HEK293 (cell line): ENCODE measurements at regions not wholly inside any gene's neighbourhood (a gene's known extent, or its start where the extent isn't known, plus 50 kb on each side); places are given as distances from the start of the nearest gene placed in this dataset.

Source experiments
- CTCF ChIA-PET: fragments of 350-600 bp; formaldehyde crosslinking; extraction: SDS; loops from one replicate; lab custom pipeline; 2021; ENCODE audit warnings: antibody characterized with exemption; lab: Yijun Ruan, JAX
- POLR2A ChIA-PET: fragments of 300-600 bp; formaldehyde crosslinking; extraction: SDS; loops from one replicate; lab custom pipeline; 2020; ENCODE audit warnings: antibody characterized with exemption, inconsistent platforms; lab: Yijun Ruan, JAX
- H3K27ac ChIP-seq: fragments of 200-500 bp; sonication (Bioruptor generic); 2 replicates; pipeline ENCODE4 v1.5.1; 2014; ENCODE audit warnings: low read depth, low read length, control low read depth, inconsistent platforms; ENCODE audit errors: extremely low read depth
- H3K36me3 ChIP-seq, 2 experiments: fragments of 200-500 bp in 1 of 2; sonication (Bioruptor generic) in 1 of 2; 1 replicate in 1 of 2; 2 replicates in 1 of 2; pipeline ENCODE4 v1.5.1; 2014 to 2017; ENCODE audit warnings: inconsistent platforms in 2 of 2, low read length in 2 of 2; ENCODE audit not compliant: control insufficient read depth in 2 of 2, insufficient read depth in 1 of 2
- H3K4me1 ChIP-seq: fragments of 200-500 bp; sonication (Bioruptor generic); 2 replicates; pipeline ENCODE4 v1.5.1; 2014; ENCODE audit warnings: mild to moderate bottlenecking, low read length, inconsistent platforms; ENCODE audit not compliant: control insufficient read depth, insufficient read depth
- H3K4me3 ChIP-seq: 2 replicates; pipeline ENCODE4 v1.5.1; 2011; ENCODE audit warnings: low read depth, mild to moderate bottlenecking, control low read depth, low read length, moderate library complexity
- H3K9me3 ChIP-seq: fragments of 200-500 bp; sonication (Bioruptor generic); 2 replicates; pipeline ENCODE4 v1.5.1; 2014; ENCODE audit warnings: low read depth, low read length, inconsistent platforms; ENCODE audit not compliant: control insufficient read depth, insufficient read depth
- EGR2 ChIP-seq: fragments of 450-650 bp; formaldehyde crosslinking; IDR thresholded peaks from 2 replicates; pipeline ENCODE4 v1.5.1; 2016; ENCODE audit warnings: low read depth, missing biosample characterization, missing genetic modification characterization
- KLF7 ChIP-seq: fragments of 450-650 bp; formaldehyde crosslinking; IDR thresholded peaks from 2 replicates; pipeline ENCODE4 v1.5.1; 2016; ENCODE audit warnings: missing biosample characterization, missing genetic modification characterization, borderline replicate concordance
- OSR2 ChIP-seq: fragments of 450-650 bp; formaldehyde crosslinking; IDR thresholded peaks from 2 replicates; pipeline ENCODE4 v1.5.1; 2016; ENCODE audit warnings: missing biosample characterization, missing genetic modification characterization
- SETDB1 ChIP-seq: IDR thresholded peaks from one replicate; pipeline ENCODE4 v1.6.1; 2017; ENCODE audit warnings: mild to moderate bottlenecking, low read length, moderate library complexity, mixed read lengths; ENCODE audit not compliant: insufficient read length
- SP3 ChIP-seq: fragments of 450-650 bp; formaldehyde crosslinking; IDR thresholded peaks from 2 replicates; pipeline ENCODE4 v1.5.1; 2016; ENCODE audit warnings: missing biosample characterization, missing genetic modification characterization
- ZFP3 ChIP-seq: fragments of 450-650 bp; formaldehyde crosslinking; IDR thresholded peaks from 2 replicates; pipeline ENCODE4 v1.5.1; 2016; ENCODE audit warnings: low read depth, missing biosample characterization, missing genetic modification characterization
- ZNF121 ChIP-seq: fragments of 450-650 bp; formaldehyde crosslinking; IDR thresholded peaks from 2 replicates; pipeline ENCODE4 v1.5.1; 2016; ENCODE audit warnings: missing biosample characterization, missing genetic modification characterization
- ZNF16 ChIP-seq: fragments of 450-650 bp; formaldehyde crosslinking; IDR thresholded peaks from 2 replicates; pipeline ENCODE4 v1.5.1; 2016; ENCODE audit warnings: low read depth, missing biosample characterization, missing genetic modification characterization
- ZNF175 ChIP-seq: fragments of 450-650 bp; formaldehyde crosslinking; IDR thresholded peaks from 2 replicates; pipeline ENCODE4 v1.5.1; 2016; ENCODE audit warnings: missing biosample characterization, missing genetic modification characterization
- ZNF23 ChIP-seq: fragments of 450-650 bp; formaldehyde crosslinking; IDR thresholded peaks from 2 replicates; pipeline ENCODE4 v1.5.1; 2016; ENCODE audit warnings: missing biosample characterization, missing genetic modification characterization, borderline replicate concordance
- ZNF621 ChIP-seq: fragments of 450-650 bp; formaldehyde crosslinking; IDR thresholded peaks from 2 replicates; pipeline ENCODE4 v1.5.1; 2017; ENCODE audit warnings: missing biosample characterization, missing genetic modification characterization
- ZNF776 ChIP-seq: fragments of 450-650 bp; formaldehyde crosslinking; IDR thresholded peaks from 2 replicates; pipeline ENCODE4 v1.5.0; 2017; ENCODE audit warnings: missing biosample characterization, missing genetic modification characterization, borderline replicate concordance
- ZNF777 ChIP-seq: fragments of 450-650 bp; formaldehyde crosslinking; IDR thresholded peaks from 2 replicates; pipeline ENCODE4 v1.5.1; 2017; ENCODE audit warnings: missing biosample characterization, missing genetic modification characterization, borderline replicate concordance
- TF ChIP-seq, protein P1 (sequence below): fragments of 450-650 bp; IDR thresholded peaks from 2 replicates; pipeline ENCODE4 v1.5.1; 2018; ENCODE audit warnings: missing biosample characterization, mild to moderate bottlenecking, missing genetic modification characterization
- TF ChIP-seq, protein P2 (sequence below): fragments of 450-650 bp; formaldehyde crosslinking; IDR thresholded peaks from 2 replicates; pipeline ENCODE4 v1.5.1; 2016; ENCODE audit warnings: missing biosample characterization, missing genetic modification characterization
- TF ChIP-seq, protein P3 (sequence below): IDR thresholded peaks from 2 replicates; pipeline ENCODE4 v1.6.1; 2011; ENCODE audit warnings: mild to moderate bottlenecking, low read depth, low read length, borderline replicate concordance
- TF ChIP-seq, protein P4 (sequence below): fragments of 450-650 bp; formaldehyde crosslinking; IDR thresholded peaks from 2 replicates; pipeline ENCODE4 v1.5.1; 2016; ENCODE audit warnings: missing biosample characterization, missing genetic modification characterization
- TF ChIP-seq, protein P5 (sequence below): fragments of 450-650 bp; formaldehyde crosslinking; IDR thresholded peaks from 2 replicates; pipeline ENCODE4 v1.5.1; 2017; ENCODE audit warnings: missing biosample characterization, missing genetic modification characterization

DNA sequence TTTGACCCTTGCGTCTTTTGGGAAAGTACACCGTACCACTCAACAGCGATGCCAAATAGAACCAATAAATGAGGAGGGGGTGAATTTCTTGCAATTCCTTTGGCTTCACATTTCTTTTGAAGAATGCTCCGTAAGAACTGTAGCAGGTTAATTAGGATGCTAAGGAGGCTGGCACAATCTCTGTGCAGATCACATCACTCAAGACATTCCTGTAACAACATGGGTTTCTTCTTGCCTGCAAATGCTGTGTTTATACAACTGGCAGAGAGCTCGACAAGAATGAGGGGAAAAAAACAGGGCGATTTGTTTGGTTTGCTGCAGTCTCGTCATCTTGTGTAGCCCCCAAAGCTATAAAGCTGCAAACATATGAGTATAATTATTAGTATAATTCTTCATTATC lies 424.8 kb upstream of the DCC start:
- TF ChIP-seq, protein P1, sequence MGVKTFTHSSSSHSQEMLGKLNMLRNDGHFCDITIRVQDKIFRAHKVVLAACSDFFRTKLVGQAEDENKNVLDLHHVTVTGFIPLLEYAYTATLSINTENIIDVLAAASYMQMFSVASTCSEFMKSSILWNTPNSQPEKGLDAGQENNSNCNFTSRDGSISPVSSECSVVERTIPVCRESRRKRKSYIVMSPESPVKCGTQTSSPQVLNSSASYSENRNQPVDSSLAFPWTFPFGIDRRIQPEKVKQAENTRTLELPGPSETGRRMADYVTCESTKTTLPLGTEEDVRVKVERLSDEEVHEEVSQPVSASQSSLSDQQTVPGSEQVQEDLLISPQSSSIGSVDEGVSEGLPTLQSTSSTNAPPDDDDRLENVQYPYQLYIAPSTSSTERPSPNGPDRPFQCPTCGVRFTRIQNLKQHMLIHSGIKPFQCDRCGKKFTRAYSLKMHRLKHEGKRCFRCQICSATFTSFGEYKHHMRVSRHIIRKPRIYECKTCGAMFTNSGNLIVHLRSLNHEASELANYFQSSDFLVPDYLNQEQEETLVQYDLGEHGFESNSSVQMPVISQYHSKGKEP (tag by site-specific recombination): no peak
- TF ChIP-seq KLF7 (tag by site-specific recombination) (no peak), ZNF23 (tag by site-specific recombination) (no peak), ZNF777 (tag by site-specific recombination) (no peak), ZNF121 (no peak), ZNF175 (tag by site-specific recombination) (no peak), OSR2 (no peak), SETDB1 (no peak), ZNF16 (tag by site-specific recombination) (no peak), SP3 (tag by site-specific recombination) (no peak), EGR2 (no peak)
- TF ChIP-seq, protein P2, sequence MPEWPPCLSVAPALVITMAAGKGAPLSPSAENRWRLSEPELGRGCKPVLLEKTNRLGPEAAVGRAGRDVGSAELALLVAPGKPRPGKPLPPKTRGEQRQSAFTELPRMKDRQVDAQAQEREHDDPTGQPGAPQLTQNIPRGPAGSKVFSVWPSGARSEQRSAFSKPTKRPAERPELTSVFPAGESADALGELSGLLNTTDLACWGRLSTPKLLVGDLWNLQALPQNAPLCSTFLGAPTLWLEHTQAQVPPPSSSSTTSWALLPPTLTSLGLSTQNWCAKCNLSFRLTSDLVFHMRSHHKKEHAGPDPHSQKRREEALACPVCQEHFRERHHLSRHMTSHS (tag by site-specific recombination): no peak
- TF ChIP-seq, protein P3, sequence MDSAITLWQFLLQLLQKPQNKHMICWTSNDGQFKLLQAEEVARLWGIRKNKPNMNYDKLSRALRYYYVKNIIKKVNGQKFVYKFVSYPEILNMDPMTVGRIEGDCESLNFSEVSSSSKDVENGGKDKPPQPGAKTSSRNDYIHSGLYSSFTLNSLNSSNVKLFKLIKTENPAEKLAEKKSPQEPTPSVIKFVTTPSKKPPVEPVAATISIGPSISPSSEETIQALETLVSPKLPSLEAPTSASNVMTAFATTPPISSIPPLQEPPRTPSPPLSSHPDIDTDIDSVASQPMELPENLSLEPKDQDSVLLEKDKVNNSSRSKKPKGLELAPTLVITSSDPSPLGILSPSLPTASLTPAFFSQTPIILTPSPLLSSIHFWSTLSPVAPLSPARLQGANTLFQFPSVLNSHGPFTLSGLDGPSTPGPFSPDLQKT: no peak
- TF ChIP-seq, protein P4, sequence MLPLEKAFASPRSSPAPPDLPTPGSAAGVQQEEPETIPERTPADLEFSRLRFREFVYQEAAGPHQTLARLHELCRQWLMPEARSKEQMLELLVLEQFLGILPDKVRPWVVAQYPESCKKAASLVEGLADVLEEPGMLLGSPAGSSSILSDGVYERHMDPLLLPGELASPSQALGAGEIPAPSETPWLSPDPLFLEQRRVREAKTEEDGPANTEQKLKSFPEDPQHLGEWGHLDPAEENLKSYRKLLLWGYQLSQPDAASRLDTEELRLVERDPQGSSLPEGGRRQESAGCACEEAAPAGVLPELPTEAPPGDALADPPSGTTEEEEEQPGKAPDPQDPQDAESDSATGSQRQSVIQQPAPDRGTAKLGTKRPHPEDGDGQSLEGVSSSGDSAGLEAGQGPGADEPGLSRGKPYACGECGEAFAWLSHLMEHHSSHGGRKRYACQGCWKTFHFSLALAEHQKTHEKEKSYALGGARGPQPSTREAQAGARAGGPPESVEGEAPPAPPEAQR (tag by site-specific recombination): no peak
- TF ChIP-seq, protein P5, sequence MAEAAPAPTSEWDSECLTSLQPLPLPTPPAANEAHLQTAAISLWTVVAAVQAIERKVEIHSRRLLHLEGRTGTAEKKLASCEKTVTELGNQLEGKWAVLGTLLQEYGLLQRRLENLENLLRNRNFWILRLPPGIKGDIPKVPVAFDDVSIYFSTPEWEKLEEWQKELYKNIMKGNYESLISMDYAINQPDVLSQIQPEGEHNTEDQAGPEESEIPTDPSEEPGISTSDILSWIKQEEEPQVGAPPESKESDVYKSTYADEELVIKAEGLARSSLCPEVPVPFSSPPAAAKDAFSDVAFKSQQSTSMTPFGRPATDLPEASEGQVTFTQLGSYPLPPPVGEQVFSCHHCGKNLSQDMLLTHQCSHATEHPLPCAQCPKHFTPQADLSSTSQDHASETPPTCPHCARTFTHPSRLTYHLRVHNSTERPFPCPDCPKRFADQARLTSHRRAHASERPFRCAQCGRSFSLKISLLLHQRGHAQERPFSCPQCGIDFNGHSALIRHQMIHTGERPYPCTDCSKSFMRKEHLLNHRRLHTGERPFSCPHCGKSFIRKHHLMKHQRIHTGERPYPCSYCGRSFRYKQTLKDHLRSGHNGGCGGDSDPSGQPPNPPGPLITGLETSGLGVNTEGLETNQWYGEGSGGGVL (tag by site-specific recombination): no peak
- POLR2A ChIA-PET: no interaction called here
- Histone ChIP-seq H3K27ac (no peak overlapping the region), H3K4me3 (no peak overlapping the region), H3K4me1 (no peaks in the 10 kb centered on the region), H3K9me3 (no peaks in the 10 kb centered on the region), H3K36me3 (no peaks in the 10 kb centered on the region)
- CTCF ChIA-PET: interaction anchor here (0.5 to 1.0 kb wide), 2 partner anchors 26 to 178 kb away, joined by 3 read pairs; no protein-coding TSS in a partner anchor

DNA sequence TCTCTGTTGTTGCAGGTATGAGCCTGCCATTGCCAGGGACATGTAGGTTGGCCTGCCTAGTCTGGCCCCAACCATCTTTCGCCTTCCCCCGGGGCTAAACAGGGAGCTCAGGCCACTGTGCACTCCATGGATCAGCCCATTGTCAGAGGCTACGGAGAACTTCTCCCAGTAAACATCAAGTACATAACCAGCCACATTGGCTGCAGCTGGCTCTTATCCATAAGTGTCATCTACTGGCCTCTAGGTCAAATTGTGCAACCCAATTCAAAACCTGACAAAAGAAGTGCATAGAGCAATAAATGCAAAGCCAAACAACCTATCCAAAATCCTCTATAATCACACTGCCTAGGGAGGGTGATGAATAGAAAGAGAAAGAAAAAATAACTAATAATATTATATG lies 418.1 kb upstream of the DCC start:
- no peaks in the 10 kb centered on the region for H3K4me1 ChIP-seq
- TF ChIP-seq ZNF621 (tag by site-specific recombination) (no peak), ZNF776 (tag by site-specific recombination) (no peak), ZFP3 (tag by site-specific recombination) (no peak)
- H3K27ac ChIP-seq: no peak overlapping the region
- H3K9me3 ChIP-seq: no peaks in the 10 kb centered on the region
- ChIA-PET POLR2A (no interaction called here), CTCF (no interaction called here)
- no peak overlapping the region for H3K4me3 ChIP-seq
- no peaks in the 10 kb centered on the region for H3K36me3 ChIP-seq
